Activated CD8-positive, alpha-beta T cell treated with anti-CD3 and anti-CD28 coated beads for 36 hours (primary cell): ENCODE measurements at regions not wholly inside any gene's neighbourhood (a gene's known extent, or its start where the extent isn't known, plus 50 kb on each side); places are given as distances from the start of the nearest gene placed in this dataset.

Source experiments
- ATAC-seq: fragments of 200-7000 bp; cut with Tn5 transposase; one replicate; pipeline ENCODE4 v1.10.0; 2021; ENCODE audit warnings: mild to moderate bottlenecking, moderate library complexity
- CTCF ChIA-PET: fragments of 350-600 bp; sonication (Branson Sonifier 250); formaldehyde crosslinking; loops from one replicate; lab custom pipeline; 2021; ENCODE audit warnings: antibody characterized with exemption; lab: Charles Lee
- POLR2A ChIA-PET: fragments of 350-600 bp; sonication (Branson Sonifier 250); formaldehyde crosslinking; loops from one replicate; lab custom pipeline; 2021; ENCODE audit warnings: antibody characterized with exemption; lab: Charles Lee
- DNase-seq: peaks from one replicate; pipeline ENCODE4 v3.0.0-alpha.2; 2020
- H3K27ac Mint-ChIP-seq: one replicate; pipeline ENCODE4 v1.8.0; 2021; ENCODE audit warnings: mild to moderate bottlenecking, mixed read lengths
- H3K27me3 Mint-ChIP-seq: one replicate; pipeline ENCODE4 v1.8.0; 2021; ENCODE audit warnings: mixed read lengths
- H3K36me3 Mint-ChIP-seq: one replicate; pipeline ENCODE4 v1.8.0; 2021; ENCODE audit warnings: low read depth, mixed read lengths
- H3K4me1 Mint-ChIP-seq: one replicate; pipeline ENCODE4 v1.8.0; 2021; ENCODE audit warnings: low read depth, mixed read lengths
- H3K4me3 Mint-ChIP-seq: one replicate; pipeline ENCODE4 v1.8.0; 2021; ENCODE audit warnings: mild to moderate bottlenecking, moderate library complexity, mixed read lengths
- H3K9me3 Mint-ChIP-seq: one replicate; pipeline ENCODE4 v1.8.0; 2021; ENCODE audit warnings: mixed read lengths
- intact Hi-C: fragments of 100-400 bp; cut with micrococcal nuclease; formaldehyde crosslinking; loops from one replicate; pipeline ENCODE4 v1.10.0; 2022
- TF ChIP-seq, protein P1 (sequence below): fragments of 200-600 bp; IDR thresholded peaks from one replicate; pipeline ENCODE4 v1.8.0; 2022; ENCODE audit warnings: antibody characterized with exemption, mild to moderate bottlenecking

DNA sequence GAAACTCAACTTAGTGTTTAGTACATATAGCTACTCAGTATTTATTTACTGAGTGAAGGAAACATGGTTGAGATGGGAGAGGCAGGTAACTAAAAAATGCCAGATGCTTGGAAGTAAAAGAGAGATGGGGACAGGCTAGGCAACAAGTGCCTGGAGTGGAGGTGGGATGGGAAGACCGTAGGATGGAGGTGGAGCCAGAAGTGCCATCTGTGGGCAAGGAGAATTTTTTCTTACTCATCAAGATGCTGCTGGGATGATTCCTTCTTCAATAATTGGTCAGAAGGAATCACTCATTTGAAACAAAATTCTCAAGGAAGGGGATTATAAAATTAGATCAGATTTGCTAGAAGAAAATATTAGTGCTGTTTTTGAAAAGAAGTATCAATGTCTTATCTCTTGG, 72.9 kb downstream of the IFI44 start:
- H3K4me3 Mint-ChIP-seq = no peak overlapping the region
- CTCF ChIA-PET = no interaction called here
- no peak for DNase-seq
- H3K27ac Mint-ChIP-seq = no peak overlapping the region
- H3K27me3 Mint-ChIP-seq = peaks cover 8% of the 10 kb centered on the region
- no peaks in the 10 kb centered on the region for H3K36me3 Mint-ChIP-seq
- no peaks in the 10 kb centered on the region for H3K4me1 Mint-ChIP-seq
- no peaks in the 10 kb centered on the region for H3K9me3 Mint-ChIP-seq
- intact Hi-C loops = no loop called here
- ATAC-seq = no peak
- TF ChIP-seq, protein P1, sequence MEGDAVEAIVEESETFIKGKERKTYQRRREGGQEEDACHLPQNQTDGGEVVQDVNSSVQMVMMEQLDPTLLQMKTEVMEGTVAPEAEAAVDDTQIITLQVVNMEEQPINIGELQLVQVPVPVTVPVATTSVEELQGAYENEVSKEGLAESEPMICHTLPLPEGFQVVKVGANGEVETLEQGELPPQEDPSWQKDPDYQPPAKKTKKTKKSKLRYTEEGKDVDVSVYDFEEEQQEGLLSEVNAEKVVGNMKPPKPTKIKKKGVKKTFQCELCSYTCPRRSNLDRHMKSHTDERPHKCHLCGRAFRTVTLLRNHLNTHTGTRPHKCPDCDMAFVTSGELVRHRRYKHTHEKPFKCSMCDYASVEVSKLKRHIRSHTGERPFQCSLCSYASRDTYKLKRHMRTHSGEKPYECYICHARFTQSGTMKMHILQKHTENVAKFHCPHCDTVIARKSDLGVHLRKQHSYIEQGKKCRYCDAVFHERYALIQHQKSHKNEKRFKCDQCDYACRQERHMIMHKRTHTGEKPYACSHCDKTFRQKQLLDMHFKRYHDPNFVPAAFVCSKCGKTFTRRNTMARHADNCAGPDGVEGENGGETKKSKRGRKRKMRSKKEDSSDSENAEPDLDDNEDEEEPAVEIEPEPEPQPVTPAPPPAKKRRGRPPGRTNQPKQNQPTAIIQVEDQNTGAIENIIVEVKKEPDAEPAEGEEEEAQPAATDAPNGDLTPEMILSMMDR = no peak
- POLR2A ChIA-PET = no interaction called here

DNA sequence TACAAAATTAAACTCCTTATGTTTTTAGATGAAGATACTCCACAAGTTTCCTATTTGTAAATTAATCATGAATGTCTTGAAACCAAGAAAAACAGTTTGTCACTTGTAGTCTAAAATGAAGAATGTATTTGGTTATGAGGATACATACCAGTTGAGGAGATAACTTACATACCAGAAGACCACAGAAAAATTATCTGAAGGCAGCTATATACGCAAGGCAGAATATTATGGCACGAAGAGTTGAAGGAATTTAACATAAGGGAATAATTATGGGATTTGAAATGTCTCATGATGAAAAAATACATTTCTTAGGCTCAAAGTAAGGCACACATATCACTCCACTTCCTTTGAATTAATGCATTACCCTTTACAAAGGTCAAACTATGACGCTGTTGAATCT, 73.3 kb downstream of the IFI44 start:
- CTCF ChIA-PET = no interaction called here
- no peak for ATAC-seq
- peaks cover 8% of the 10 kb centered on the region for H3K27me3 Mint-ChIP-seq

DNA sequence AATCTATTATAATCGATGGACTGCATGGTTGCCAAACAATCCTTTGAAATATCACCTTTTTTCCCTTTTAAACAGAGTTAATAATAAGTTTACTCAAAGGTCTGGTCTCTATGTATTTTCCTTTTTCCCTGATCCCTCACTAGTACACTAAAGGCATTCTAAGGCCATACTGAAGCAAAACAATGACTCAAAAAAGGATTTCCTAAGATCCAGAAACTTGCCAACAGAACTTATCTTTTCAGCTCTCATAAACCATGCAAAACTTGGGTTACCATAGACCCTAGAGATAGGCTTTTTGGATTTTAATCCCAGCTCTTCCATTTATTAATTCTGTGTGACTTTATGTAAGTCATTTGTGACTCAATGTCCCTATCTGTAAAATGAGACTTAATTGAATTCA, 77.1 kb downstream of the IFI44 start:
- no peaks in the 10 kb centered on the region for H3K36me3 Mint-ChIP-seq
- TF ChIP-seq, protein P1 = no peak
- ChIA-PET CTCF (no interaction called here), POLR2A (interaction anchor here (0.6 kb wide), 1 partner anchor 59 kb away, joined by 3 read pairs; no protein-coding TSS in a partner anchor)
- no peaks in the 10 kb centered on the region for H3K4me1 Mint-ChIP-seq
- no peak overlapping the region for H3K27ac Mint-ChIP-seq
- no peaks in the 10 kb centered on the region for H3K9me3 Mint-ChIP-seq
- ATAC-seq = no peak
- no peak overlapping the region for H3K4me3 Mint-ChIP-seq
- intact Hi-C loops = no loop called here
- peaks cover 4% of the 10 kb centered on the region for H3K27me3 Mint-ChIP-seq
- no peak for DNase-seq

More for the DNA sequence above, 73.3 kb downstream of the IFI44 start:
- DNase-seq = no peak
- intact Hi-C loops = no loop called here
- Mint-ChIP-seq H3K27ac (no peak overlapping the region), H3K9me3 (no peaks in the 10 kb centered on the region), H3K4me1 (no peaks in the 10 kb centered on the region), H3K4me3 (no peak overlapping the region), H3K36me3 (no peaks in the 10 kb centered on the region)
- POLR2A ChIA-PET = no interaction called here
- TF ChIP-seq, protein P1 = no peak

DNA sequence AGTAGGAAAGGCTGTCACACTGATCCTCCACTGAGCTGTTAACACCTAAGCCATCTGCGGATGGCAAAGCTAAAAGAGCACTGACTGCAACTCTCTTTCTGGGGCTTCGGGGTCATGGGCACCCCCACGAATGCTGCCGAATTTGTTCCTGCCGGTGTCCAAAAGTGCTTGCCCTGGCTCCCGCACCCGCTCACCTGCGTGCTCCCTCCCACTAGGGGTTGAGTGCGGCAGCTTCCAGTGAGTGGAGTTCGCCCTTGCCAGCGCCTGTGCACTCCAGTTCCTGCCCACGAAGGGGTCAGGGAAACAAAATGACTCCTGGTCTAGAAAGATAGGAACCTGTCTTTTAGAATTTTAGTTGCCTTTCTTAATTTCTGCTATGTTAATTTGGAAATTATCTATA, 78.7 kb downstream of the IFI44 start:
- H3K9me3 Mint-ChIP-seq = no peaks in the 10 kb centered on the region
- POLR2A ChIA-PET = no interaction called here
- CTCF ChIA-PET = no interaction called here
- no peaks in the 10 kb centered on the region for H3K4me1 Mint-ChIP-seq
- no peaks in the 10 kb centered on the region for H3K36me3 Mint-ChIP-seq
- no peak for ATAC-seq
- TF ChIP-seq, protein P1 = no peak
- DNase-seq = no peak
- intact Hi-C loops = no loop called here
- H3K4me3 Mint-ChIP-seq = no peak overlapping the region
- H3K27ac Mint-ChIP-seq = no peak overlapping the region
- peaks cover 3% of the 10 kb centered on the region for H3K27me3 Mint-ChIP-seq

DNA sequence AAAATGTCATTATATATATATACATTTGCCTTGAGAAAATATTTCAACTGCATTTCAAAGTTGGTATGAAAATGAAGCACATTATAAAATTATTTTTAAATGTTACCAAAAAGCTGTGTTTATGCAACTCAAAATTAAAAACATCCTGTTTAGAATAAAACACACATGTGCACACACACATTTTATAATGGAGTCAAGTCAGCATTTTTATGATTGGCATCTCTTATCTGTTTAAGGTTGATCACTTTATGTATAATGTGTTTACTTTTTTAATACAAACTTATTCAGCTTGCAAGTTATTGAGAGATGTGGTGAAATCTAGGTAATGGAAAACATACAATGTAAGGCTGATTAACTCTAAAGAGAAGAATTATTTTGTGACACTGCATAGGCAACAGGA, 80.4 kb downstream of the IFI44 start:
- no peak for DNase-seq
- no peaks in the 10 kb centered on the region for H3K36me3 Mint-ChIP-seq
- H3K4me3 Mint-ChIP-seq = no peak overlapping the region
- TF ChIP-seq, protein P1 = no peak
- ChIA-PET CTCF (interaction anchor here (1.0 kb wide), 1 partner anchor 64 kb away, joined by 3 read pairs; no protein-coding TSS in a partner anchor), POLR2A (no interaction called here)
- ATAC-seq = no peak
- no peak overlapping the region for H3K27ac Mint-ChIP-seq
- peaks cover 3% of the 10 kb centered on the region for H3K27me3 Mint-ChIP-seq
- H3K9me3 Mint-ChIP-seq = no peaks in the 10 kb centered on the region
- no peaks in the 10 kb centered on the region for H3K4me1 Mint-ChIP-seq
- intact Hi-C loops = no loop called here
